Transverse colon (tissue), 3 donors: ENCODE measurements at regions not wholly inside any gene's neighbourhood (a gene's known extent, or its start where the extent isn't known, plus 50 kb on each side); places are given as distances from the start of the nearest gene placed in this dataset.

ENCODE experiments used
- CTCF ChIP-seq, 5 experiments: fragments of 200-600 bp in 3 of 5; fragments of 450-650 bp in 2 of 5; sonication (generic) in 3 of 5; IDR thresholded peaks; 1 replicate in 2 of 5; 2 replicates in 3 of 5; pipeline ENCODE4 v1.5.1; 2016 to 2017; ENCODE audit warnings: antibody characterized with exemption in 5 of 5, inconsistent platforms in 3 of 5, mild to moderate bottlenecking in 2 of 5, moderate library complexity in 1 of 5
- POLR2A ChIP-seq: fragments of 450-650 bp; IDR thresholded peaks from one replicate; pipeline ENCODE4 v1.6.1; 2016; ENCODE audit warnings: antibody characterized with exemption, mild to moderate bottlenecking, moderate library complexity

- TF ChIP-seq CTCF (IDR thresholded peaks at IDR 0.05) (no peak), POLR2A (no peak)
Measured at GRCh38 chr7:110281362-110281761, 809.6 kb upstream of the LRRN3 start.
